Neutrophil (primary cell): ENCODE measurements at regions not wholly inside any gene's neighbourhood (a gene's known extent, or its start where the extent isn't known, plus 50 kb on each side); places are given as distances from the start of the nearest gene placed in this dataset.

Experiments
- H3K27ac ChIP-seq: fragments of 200-600 bp; sonication (generic); 2 replicates; pipeline ENCODE4 v1.5.1; 2016; ENCODE audit warnings: mild to moderate bottlenecking, moderate library complexity
- H3K27me3 ChIP-seq: fragments of 200-600 bp; sonication (generic); 2 replicates; pipeline ENCODE4 v1.6.0; 2016; ENCODE audit warnings: mild to moderate bottlenecking
- H3K36me3 ChIP-seq: fragments of 200-600 bp; sonication (generic); 2 replicates; pipeline ENCODE4 v1.5.1; 2017
- H3K4me1 ChIP-seq, 2 experiments: fragments of 200-600 bp in 1 of 2; sonication (generic) in 1 of 2; 1 replicate in 1 of 2; 2 replicates in 1 of 2; pipeline versions ENCODE4 v1.5.1 to v1.6.1; 2013 to 2016; ENCODE audit warnings: low read depth in 1 of 2, low read length in 1 of 2, mild to moderate bottlenecking in 1 of 2, moderate library complexity in 1 of 2; ENCODE audit not compliant: control insufficient read depth in 1 of 2, insufficient read depth in 1 of 2
- H3K4me3 ChIP-seq, 2 experiments: fragments of 200-600 bp in 1 of 2; sonication (generic) in 1 of 2; 1 replicate in 1 of 2; 2 replicates in 1 of 2; pipeline ENCODE4 v1.5.1; 2013 to 2016; ENCODE audit warnings: low read depth in 1 of 2, low read length in 1 of 2, mild to moderate bottlenecking in 1 of 2, moderate library complexity in 1 of 2
- H3K9me3 ChIP-seq: fragments of 200-600 bp; sonication (generic); 2 replicates; pipeline ENCODE4 v1.5.1; 2016
- CTCF ChIP-seq: fragments of 200-600 bp; sonication (generic); IDR thresholded peaks from 2 replicates; pipeline ENCODE4 v1.5.1; 2016; ENCODE audit warnings: antibody characterized with exemption

DNA sequence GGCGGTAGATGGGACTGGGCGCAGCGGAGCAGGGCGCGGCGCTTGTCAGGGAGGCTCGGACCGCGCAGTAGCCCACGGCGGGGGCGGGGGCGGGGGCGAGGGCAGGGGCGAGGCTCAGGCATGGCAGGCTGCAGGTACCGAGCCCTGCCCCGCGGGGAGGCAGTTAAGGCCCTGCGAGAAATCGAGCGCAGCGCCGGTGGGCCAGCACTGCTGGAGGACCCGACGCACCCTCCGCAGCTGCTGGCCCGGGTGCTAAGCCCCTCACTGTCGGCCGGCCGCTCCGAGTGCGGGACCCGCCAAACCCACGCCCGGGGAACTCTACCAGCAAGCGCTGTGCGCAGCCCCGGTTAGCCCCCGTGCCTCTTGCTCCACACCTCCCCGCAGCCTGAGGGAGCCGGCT is 90.2 kb upstream of the RPL38 start:
- TF ChIP-seq CTCF: no peak
- Histone ChIP-seq H3K9me3 (no peaks in the 10 kb centered on the region), H3K36me3 (no peaks in the 10 kb centered on the region), H3K4me3 (no peak overlapping the region), H3K27ac (no peak overlapping the region), H3K4me1 (no peaks in the 10 kb centered on the region), H3K27me3 (peaks cover 62% of the 10 kb centered on the region)

GRCh38 chr17:74113952-74114351 is 89.5 kb upstream of the RPL38 start:
- H3K4me3 ChIP-seq: no peak overlapping the region
- peaks cover 62% of the 10 kb centered on the region for H3K27me3 ChIP-seq
- H3K9me3 ChIP-seq: no peaks in the 10 kb centered on the region
- H3K4me1 ChIP-seq: no peaks in the 10 kb centered on the region
- H3K27ac ChIP-seq: no peak overlapping the region
- H3K36me3 ChIP-seq: no peaks in the 10 kb centered on the region
- no peak for TF ChIP-seq CTCF

GRCh38 chr17:74114881-74115470 is 88.5 kb upstream of the RPL38 start:
- no peak for TF ChIP-seq CTCF
- H3K27me3 ChIP-seq: peaks cover 65% of the 10 kb centered on the region
- H3K9me3 ChIP-seq: no peaks in the 10 kb centered on the region
- H3K4me3 ChIP-seq: no peak overlapping the region
- no peaks in the 10 kb centered on the region for H3K36me3 ChIP-seq
- H3K4me1 ChIP-seq: no peaks in the 10 kb centered on the region
- H3K27ac ChIP-seq: no peak overlapping the region

DNA sequence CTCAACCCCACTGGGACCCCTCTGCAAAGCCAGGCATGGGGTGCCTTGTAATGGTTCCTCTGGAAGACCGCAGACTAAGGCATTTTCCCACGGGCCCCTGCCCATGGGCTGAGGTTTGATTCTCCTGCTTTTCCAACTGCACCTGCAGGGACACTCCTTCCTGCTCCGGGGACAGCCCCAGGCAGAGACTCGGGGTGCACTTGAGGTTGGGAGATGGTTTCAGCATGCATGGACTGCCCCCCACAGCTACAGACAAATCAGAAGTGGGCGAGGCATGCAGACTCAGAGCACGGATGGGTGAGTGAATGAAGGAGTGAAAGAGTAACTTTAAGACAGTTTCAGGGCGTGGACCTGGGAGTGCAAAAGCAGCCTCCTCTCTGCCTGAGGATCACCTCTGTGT is 87.9 kb upstream of the RPL38 start:
- Histone ChIP-seq H3K36me3 (no peaks in the 10 kb centered on the region), H3K4me1 (no peaks in the 10 kb centered on the region)
- TF ChIP-seq CTCF: no peak

GRCh38 chr17:74116087-74116717 is 87.3 kb upstream of the RPL38 start:
- Histone ChIP-seq H3K9me3 (no peaks in the 10 kb centered on the region), H3K36me3 (no peaks in the 10 kb centered on the region), H3K27ac (no peak overlapping the region), H3K4me3 (no peak overlapping the region), H3K4me1 (no peaks in the 10 kb centered on the region), H3K27me3 (peaks cover 63% of the 10 kb centered on the region)
- TF ChIP-seq CTCF: no peak

More for the DNA sequence above, 87.9 kb upstream of the RPL38 start:
- Histone ChIP-seq H3K27ac (no peak overlapping the region), H3K4me3 (no peak overlapping the region), H3K9me3 (no peaks in the 10 kb centered on the region), H3K27me3 (peaks cover 68% of the 10 kb centered on the region)
